Effector memory CD4-positive, alpha-beta T cell (primary cell): ENCODE measurements at regions not wholly inside any gene's neighbourhood (a gene's known extent, or its start where the extent isn't known, plus 50 kb on each side); places are given as distances from the start of the nearest gene placed in this dataset.

Experiments used
- DNase-seq, 3 donors: peaks; one replicate each; pipeline ENCODE4 v3.0.0-alpha.2; 2020
- H3K27ac ChIP-seq: 2 replicates; pipeline ENCODE4 v1.7.0; 2013; ENCODE audit warnings: mild to moderate bottlenecking, low read length, moderate library complexity; ENCODE audit not compliant: insufficient read depth, poor library complexity, severe bottlenecking
- H3K27me3 ChIP-seq: replicated peaks from 2 replicates; pipeline ENCODE4 v1.7.0; 2013; ENCODE audit warnings: mild to moderate bottlenecking, low read length; ENCODE audit not compliant: insufficient read depth, control insufficient read depth, poor library complexity, severe bottlenecking
- H3K36me3 ChIP-seq: 2 replicates; pipeline ENCODE4 v1.7.0; 2013; ENCODE audit warnings: mild to moderate bottlenecking, low read length, moderate library complexity; ENCODE audit not compliant: control insufficient read depth, insufficient read depth
- H3K4me1 ChIP-seq: 2 replicates; pipeline ENCODE4 v1.7.0; 2013; ENCODE audit warnings: low read length, mild to moderate bottlenecking; ENCODE audit not compliant: control insufficient read depth, insufficient read depth, poor library complexity, severe bottlenecking
- H3K4me3 ChIP-seq: 2 replicates; pipeline ENCODE4 v1.7.0; 2013; ENCODE audit warnings: low read length, low read depth, mild to moderate bottlenecking; ENCODE audit not compliant: insufficient read depth, poor library complexity, severe bottlenecking
- H3K9me3 ChIP-seq: 2 replicates; pipeline ENCODE4 v1.7.0; 2013; ENCODE audit warnings: mild to moderate bottlenecking, low read length, moderate library complexity; ENCODE audit not compliant: control insufficient read depth

DNA sequence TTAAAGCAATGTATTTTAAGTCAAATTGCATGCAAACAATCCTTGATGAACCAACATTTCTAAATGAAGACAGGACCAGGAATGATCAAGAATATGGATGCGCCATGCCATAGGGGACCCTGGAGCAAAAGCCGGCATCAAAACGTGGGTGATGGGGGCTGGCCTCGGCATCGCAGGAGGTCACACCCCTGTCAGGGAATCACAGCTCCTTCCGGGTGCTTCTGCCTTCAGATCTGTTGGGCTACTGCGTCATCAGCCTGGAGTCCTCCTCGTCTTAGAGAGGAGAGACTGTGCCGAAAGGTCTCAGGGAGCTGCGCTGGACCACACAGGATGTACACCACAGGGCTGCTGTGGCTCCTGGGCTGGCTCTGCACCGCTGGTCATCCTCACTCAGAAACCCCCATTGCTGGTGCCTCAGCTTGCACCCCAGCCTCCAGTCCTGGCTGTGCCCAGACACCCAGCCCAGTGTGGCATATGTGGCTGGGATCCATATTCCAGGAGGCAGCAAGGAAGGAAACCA is 152.9 kb upstream of the PPP1R26 start:
- Histone ChIP-seq H3K27ac (no peak overlapping the region), H3K36me3 (no peaks in the 10 kb centered on the region), H3K4me3 (no peak overlapping the region), H3K9me3 (no peaks in the 10 kb centered on the region), H3K4me1 (no peaks in the 10 kb centered on the region), H3K27me3 (no peaks in the 10 kb centered on the region)
- DNase-seq = no peak

DNA sequence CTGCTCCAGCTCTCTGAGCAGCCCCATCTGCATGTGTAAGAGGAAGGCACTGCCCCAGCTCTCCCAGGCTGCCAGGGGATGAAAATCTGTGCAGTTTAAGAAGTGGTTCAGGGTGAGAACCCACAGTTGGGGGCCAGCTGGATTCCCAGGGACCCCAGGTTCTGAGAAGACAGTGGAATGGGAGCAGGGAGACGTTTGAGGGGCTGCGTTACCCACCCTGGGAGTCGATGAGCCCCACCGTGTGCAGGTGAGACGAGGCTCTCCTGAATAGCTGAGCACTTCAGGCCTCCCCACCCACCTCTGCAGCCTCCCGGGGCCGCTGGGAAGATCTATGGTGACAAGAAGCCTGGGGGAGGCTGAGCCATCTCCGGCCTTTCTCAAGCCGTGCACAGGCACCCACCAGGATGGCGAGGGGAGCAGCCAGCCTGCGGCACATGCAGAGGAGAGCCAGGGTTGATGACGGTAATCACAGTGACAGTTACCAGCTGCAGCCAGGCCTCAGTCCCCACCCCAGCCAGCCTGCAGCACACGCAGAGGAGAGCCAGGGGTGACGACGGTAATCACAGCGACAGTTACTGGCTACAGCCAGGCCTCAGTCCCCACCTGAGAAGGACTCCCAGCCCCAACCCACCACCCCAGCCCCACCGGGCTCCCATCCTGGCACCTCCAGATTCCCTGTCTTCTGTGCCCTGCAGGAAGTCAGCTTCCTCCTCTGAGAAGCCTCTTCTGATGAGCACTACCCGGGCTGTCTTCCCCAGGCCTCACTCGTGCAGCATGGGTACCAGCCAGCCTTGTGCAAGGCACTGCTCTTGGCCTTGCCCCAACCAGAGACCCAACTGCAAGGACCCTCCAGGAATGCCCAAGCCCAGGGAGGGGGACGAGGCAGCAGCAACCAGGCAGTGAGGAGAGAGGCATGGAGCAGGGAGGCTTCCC is 150.8 kb upstream of the PPP1R26 start:
- no peaks in the 10 kb centered on the region for H3K9me3 ChIP-seq
- no peaks in the 10 kb centered on the region for H3K4me1 ChIP-seq
- no peak for DNase-seq

DNA sequence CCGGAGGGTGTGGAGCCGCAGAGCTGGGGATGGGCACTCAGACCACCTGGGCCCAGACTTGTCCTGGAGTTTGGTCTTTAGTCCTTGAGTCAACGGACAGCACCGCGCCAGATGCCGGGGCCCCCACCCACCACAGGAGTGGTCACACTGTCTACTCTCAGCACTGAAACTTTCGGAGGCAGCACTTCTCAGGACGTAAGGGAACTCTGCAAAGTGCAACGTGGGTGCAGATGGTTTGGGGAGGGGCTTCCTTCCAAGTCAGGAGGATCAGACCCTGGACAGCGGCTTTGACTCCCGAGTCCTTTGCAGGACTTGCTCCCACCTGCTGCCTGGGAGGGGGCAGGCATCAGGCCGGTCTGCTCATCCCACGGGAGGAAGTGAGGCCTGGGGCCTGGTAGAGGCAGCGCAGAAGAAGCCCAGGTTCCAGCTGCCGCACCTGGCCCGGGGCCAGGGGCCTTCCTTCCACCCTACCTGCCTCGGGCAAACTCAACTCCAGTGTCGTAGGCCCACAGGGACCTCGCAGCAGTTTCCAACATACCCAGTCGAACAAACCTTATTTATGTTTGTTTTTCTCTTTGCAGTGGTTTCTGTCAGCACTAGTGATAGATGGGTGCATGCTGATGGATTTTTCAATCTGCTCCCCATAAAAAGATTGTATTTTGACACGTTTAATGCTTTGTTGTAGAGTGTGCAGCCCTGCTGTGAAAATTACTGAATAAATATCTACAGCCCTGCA is 149.8 kb upstream of the PPP1R26 start:
- no peaks in the 10 kb centered on the region for H3K36me3 ChIP-seq

More for the DNA sequence above, 150.8 kb upstream of the PPP1R26 start:
- H3K36me3 ChIP-seq = no peaks in the 10 kb centered on the region
- no peak overlapping the region for H3K27ac ChIP-seq
- H3K4me3 ChIP-seq = no peak overlapping the region
- no peaks in the 10 kb centered on the region for H3K27me3 ChIP-seq

DNA sequence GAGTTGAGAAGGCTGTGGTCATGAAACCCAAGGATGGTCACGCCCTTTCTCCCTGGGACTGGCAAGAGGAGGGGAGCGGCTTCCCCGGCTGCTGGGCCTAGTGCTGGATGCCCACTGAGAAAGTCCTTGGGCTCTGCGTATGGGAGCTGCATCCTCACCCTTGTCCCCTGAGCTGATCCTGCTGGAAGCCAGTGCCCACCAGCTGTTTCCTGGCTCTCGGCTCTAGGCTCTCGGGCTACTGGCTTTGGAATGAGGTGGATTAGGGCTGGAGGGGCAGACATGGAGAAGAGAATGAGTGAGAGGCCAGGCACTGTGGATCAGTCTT is 149.3 kb upstream of the PPP1R26 start:
- Histone ChIP-seq H3K36me3 (no peaks in the 10 kb centered on the region), H3K27me3 (no peaks in the 10 kb centered on the region), H3K4me1 (no peaks in the 10 kb centered on the region), H3K9me3 (no peaks in the 10 kb centered on the region), H3K27ac (no peak overlapping the region), H3K4me3 (no peak overlapping the region)
- no peak for DNase-seq

More for the DNA sequence above, 149.8 kb upstream of the PPP1R26 start:
- no peak overlapping the region for H3K4me3 ChIP-seq
- H3K27me3 ChIP-seq = no peaks in the 10 kb centered on the region
- no peaks in the 10 kb centered on the region for H3K4me1 ChIP-seq
- no peaks in the 10 kb centered on the region for H3K9me3 ChIP-seq
- H3K27ac ChIP-seq = no peak overlapping the region
- DNase-seq = no peak

DNA sequence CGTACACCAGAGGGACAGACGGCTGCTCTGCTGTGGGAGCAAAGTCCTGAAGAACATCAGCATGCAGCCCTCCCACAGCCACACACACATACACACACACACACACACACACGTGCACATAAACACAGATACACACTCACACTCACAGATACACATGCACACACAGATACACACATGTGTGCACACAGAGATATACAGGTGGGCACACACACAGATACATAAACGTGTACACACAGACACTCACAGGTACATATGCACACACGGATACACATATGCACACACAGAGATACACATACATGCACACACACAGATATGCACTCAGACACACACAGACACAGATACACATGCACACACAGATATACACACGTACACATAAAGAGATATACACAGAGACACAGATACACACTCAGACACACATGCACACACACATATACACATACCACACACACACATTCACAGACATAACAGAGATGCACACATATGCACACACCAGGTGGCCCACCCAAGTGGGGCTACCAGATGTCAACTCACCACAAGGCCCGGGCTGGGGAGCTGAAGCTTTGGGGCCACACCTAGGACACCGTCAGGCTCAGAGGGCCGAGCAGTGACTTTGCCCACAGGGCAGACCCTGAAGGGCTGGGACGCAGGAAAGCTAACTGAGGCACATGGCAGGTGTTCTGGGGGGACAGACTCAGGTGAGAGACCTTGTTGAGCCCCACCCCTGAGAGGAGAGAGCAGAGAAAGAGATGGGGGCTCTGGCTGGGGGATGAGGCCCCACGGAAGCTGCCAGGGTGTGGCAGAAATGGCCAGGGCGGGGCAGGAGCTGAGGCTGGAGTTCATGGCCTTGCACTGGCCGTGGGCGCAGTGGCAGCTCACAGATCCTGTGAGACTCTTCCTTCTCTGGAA is 148.6 kb upstream of the PPP1R26 start:
- Histone ChIP-seq H3K27me3 (no peaks in the 10 kb centered on the region), H3K4me1 (no peaks in the 10 kb centered on the region), H3K4me3 (no peak overlapping the region), H3K27ac (no peak overlapping the region), H3K9me3 (no peaks in the 10 kb centered on the region), H3K36me3 (no peaks in the 10 kb centered on the region)
- no peak for DNase-seq

DNA sequence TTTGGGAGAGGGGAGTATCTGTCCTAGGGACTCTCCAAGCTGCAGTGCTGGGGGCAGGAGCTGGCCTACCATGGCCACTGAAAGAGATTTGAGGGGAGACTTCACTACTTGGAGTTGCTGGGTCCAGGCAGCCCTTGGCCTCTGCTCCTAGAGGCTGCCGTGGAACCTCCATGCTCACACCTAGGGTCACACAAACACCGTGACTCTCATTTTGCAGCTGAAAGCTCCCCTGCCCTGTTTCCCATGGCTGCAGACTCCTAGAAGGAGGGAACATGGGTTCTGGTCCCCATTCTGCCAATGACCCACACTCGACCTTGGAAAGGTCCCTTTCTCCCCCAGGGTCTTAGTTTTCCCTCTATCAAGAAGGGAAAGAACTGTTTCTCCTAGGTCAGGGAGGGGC is 147.1 kb upstream of the PPP1R26 start:
- DNase-seq = no peak
- Histone ChIP-seq H3K9me3 (no peaks in the 10 kb centered on the region), H3K27me3 (no peaks in the 10 kb centered on the region), H3K4me1 (no peaks in the 10 kb centered on the region), H3K4me3 (no peak overlapping the region), H3K36me3 (no peaks in the 10 kb centered on the region), H3K27ac (no peak overlapping the region)

DNA sequence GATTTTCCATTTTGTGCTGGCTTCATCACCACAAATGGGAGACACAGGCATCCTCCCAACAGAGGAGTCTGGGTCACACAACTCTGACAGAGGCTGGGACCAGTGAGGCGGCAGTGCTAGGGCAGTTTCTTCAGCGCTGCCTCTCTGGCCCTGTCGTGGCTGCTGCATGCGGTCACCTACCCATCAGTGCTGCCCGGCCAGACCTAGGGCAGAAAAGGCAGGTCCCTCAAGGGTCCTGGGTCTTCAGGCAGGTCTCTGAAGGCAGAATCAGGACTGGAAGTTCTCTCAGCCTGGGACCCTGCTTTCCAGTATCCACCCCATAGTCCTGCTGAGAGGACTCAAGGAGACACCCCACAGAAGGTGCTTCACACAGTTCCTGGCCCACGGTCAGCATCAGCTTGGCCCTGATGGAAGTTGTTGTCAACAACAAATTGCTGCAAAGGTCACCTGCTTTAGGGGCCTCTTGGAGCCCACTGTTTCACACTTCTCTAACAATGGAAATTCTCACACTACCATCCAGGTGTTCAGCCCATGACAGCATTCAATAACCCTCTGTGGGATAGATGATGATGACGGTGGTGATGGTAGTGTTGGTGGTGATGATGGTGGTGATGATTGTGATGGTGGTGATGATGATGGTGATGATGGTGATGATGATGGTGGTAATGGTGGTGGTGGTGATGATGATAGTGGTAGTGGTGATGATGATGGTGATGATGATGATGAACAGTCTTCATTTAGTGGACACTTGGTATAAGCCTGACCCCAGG is 146.4 kb upstream of the PPP1R26 start:
- H3K27me3 ChIP-seq = no peaks in the 10 kb centered on the region
- H3K36me3 ChIP-seq = no peaks in the 10 kb centered on the region
- no peak overlapping the region for H3K27ac ChIP-seq
- H3K9me3 ChIP-seq = no peaks in the 10 kb centered on the region
- no peak for DNase-seq
- H3K4me1 ChIP-seq = no peaks in the 10 kb centered on the region
- no peak overlapping the region for H3K4me3 ChIP-seq

DNA sequence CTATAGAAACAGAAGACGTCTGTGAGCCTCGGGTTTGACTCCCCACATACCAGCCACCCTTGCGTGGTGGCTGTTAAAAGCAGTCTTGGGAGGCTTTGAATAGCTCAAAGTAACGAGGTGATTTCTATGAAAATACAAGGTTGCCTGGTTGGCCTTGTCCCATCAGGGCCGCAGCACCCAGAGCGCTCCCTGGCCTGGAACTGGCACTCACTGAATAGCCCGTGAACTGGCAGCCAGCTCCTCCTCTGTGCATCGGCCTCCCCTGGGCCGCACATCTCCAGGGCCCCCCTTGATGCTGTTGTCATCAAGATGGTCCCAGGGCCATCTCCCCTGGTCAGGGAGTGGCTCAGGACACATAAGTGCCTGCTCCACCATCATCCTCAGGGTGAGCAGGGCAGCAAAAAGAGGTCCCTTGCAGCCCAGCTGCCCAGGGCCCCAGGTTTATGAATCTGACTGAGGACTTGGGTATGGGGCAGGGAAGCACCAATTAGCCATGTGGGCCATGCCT is 144.6 kb upstream of the PPP1R26 start:
- DNase-seq = no peak
- no peak overlapping the region for H3K27ac ChIP-seq

DNA sequence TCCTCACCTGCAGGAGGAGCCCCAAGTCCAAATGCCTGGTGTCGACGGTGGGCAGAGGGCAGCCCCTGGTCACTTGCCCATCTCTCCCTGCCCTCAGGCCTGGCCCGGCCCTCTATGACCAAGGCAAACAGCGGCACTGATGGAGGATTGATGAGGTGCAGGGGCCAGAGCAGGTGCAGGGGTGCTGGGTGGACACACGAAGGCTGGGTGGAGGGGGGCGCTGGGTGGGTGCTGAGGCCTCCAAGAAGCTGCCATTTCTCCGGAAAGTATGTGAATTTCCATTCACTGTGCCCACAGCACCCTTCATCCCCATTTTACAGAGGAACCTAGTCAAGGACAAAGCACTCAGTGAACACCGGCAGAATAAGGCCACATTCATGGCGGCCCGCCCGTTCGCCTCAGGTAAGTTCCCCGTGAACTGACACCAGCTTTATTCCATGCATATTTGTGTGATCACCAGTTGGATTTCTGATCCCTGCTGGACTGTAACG is 143.8 kb upstream of the PPP1R26 start:
- Histone ChIP-seq H3K4me1 (no peaks in the 10 kb centered on the region), H3K27ac (no peak overlapping the region), H3K27me3 (no peaks in the 10 kb centered on the region), H3K4me3 (no peak overlapping the region), H3K9me3 (no peaks in the 10 kb centered on the region), H3K36me3 (no peaks in the 10 kb centered on the region)
- no peak for DNase-seq

More for the DNA sequence above, 144.6 kb upstream of the PPP1R26 start:
- H3K27me3 ChIP-seq = no peaks in the 10 kb centered on the region
- no peaks in the 10 kb centered on the region for H3K4me1 ChIP-seq
- no peaks in the 10 kb centered on the region for H3K36me3 ChIP-seq
- no peaks in the 10 kb centered on the region for H3K9me3 ChIP-seq
- no peak overlapping the region for H3K4me3 ChIP-seq
